RWPE2 (cell line): ENCODE measurements at regions not wholly inside any gene's neighbourhood (a gene's known extent, or its start where the extent isn't known, plus 50 kb on each side); places are given as distances from the start of the nearest gene placed in this dataset.

Source experiments
- ATAC-seq: fragments of 200-7000 bp; cut with Tn5 transposase; 3 replicates; pipeline ENCODE4 v1.9.1; 2021; ENCODE audit warnings: low read depth
- DNase-seq: peaks from one replicate; pipeline ENCODE4 v3.0.0-alpha.2; 2020; ENCODE audit warnings: low spot score
- H3K27ac ChIP-seq: fragments of 450-650 bp; 2 replicates; pipeline ENCODE4 v1.5.1; 2017; ENCODE audit warnings: mild to moderate bottlenecking; ENCODE audit not compliant: poor library complexity, severe bottlenecking
- H3K27me3 ChIP-seq: fragments of 250-450 bp; sonication (Bioruptor Pico); 2 replicates; pipeline ENCODE4 v1.5.1; 2021; ENCODE audit warnings: mild to moderate bottlenecking, moderate library complexity; ENCODE audit not compliant: insufficient read depth, poor library complexity, severe bottlenecking
- H3K36me3 ChIP-seq: fragments of 250-450 bp; sonication (Bioruptor Pico); 2 replicates; pipeline ENCODE4 v1.5.1; 2020; ENCODE audit warnings: low read depth, mild to moderate bottlenecking, moderate library complexity
- H3K4me1 ChIP-seq: fragments of 250-450 bp; sonication (Bioruptor Pico); 2 replicates; pipeline ENCODE4 v1.5.1; 2021; ENCODE audit warnings: mild to moderate bottlenecking, moderate library complexity; ENCODE audit not compliant: insufficient read depth, poor library complexity, severe bottlenecking
- H3K4me3 ChIP-seq: fragments of 250-450 bp; sonication (Bioruptor Pico); 2 replicates; pipeline ENCODE4 v1.5.1; 2021; ENCODE audit warnings: mild to moderate bottlenecking, moderate library complexity; ENCODE audit not compliant: severe bottlenecking
- H3K9me3 ChIP-seq: fragments of 250-450 bp; sonication (Bioruptor Pico); 2 replicates; pipeline ENCODE4 v1.5.1; 2021; ENCODE audit warnings: mild to moderate bottlenecking, moderate library complexity; ENCODE audit not compliant: severe bottlenecking
- TF ChIP-seq, protein P1 (sequence below): fragments of 450-650 bp; IDR thresholded peaks from one replicate; pipeline ENCODE4 v1.5.1; 2017; ENCODE audit warnings: mild to moderate bottlenecking, moderate library complexity; ENCODE audit not compliant: poor library complexity, severe bottlenecking

DNA sequence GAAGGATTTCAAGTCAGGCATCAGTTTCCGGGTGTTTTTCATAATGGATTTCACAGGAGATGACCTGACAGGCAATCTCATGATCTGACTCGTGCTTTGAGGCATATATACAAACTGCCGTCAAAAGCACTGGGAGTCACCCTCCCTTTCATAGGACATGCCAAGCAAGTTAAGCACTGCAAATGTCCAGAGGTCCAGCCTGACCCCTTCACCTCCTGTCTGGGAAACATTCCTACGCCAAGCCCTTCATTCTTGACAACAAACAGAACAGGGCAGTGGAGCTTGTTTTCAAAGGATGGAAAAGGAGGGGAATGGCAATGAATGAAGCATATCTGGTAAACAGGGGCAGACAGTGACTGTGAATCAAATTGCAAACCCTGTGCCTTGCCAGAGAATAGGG is 963.6 kb downstream of the BCL11A start:
- Histone ChIP-seq H3K27me3 (no peaks in the 10 kb centered on the region), H3K4me1 (no peaks in the 10 kb centered on the region), H3K36me3 (no peaks in the 10 kb centered on the region), H3K27ac (no peak overlapping the region), H3K4me3 (no peak overlapping the region), H3K9me3 (no peaks in the 10 kb centered on the region)
- ATAC-seq (no peak), DNase-seq (no peak)
- TF ChIP-seq, protein P1, sequence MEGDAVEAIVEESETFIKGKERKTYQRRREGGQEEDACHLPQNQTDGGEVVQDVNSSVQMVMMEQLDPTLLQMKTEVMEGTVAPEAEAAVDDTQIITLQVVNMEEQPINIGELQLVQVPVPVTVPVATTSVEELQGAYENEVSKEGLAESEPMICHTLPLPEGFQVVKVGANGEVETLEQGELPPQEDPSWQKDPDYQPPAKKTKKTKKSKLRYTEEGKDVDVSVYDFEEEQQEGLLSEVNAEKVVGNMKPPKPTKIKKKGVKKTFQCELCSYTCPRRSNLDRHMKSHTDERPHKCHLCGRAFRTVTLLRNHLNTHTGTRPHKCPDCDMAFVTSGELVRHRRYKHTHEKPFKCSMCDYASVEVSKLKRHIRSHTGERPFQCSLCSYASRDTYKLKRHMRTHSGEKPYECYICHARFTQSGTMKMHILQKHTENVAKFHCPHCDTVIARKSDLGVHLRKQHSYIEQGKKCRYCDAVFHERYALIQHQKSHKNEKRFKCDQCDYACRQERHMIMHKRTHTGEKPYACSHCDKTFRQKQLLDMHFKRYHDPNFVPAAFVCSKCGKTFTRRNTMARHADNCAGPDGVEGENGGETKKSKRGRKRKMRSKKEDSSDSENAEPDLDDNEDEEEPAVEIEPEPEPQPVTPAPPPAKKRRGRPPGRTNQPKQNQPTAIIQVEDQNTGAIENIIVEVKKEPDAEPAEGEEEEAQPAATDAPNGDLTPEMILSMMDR: no peak

DNA sequence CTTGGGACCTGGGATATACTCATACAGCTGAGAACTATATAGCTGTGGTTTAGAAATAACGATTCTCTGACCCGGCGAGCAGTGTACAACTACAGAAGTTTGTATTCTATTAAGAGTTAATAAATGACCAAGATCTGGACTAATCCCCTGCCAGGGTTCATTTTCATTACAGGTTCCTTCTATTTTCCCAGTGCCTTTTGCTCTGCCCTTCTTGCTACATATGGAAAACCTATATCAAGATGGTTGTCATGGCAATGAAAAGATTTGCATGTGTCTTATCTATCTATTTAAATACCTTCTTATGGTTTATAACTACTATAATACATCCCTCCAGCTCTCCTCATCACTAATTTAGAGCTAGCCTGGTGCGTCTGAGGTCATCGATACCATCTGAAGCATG is 965.2 kb downstream of the BCL11A start:
- ATAC-seq (no peak), DNase-seq (no peak)
- H3K27ac ChIP-seq: no peak overlapping the region
- H3K4me3 ChIP-seq: no peak overlapping the region
- no peaks in the 10 kb centered on the region for H3K9me3 ChIP-seq
- TF ChIP-seq, protein P1: no peak
- no peaks in the 10 kb centered on the region for H3K27me3 ChIP-seq
- no peaks in the 10 kb centered on the region for H3K36me3 ChIP-seq
- H3K4me1 ChIP-seq: no peaks in the 10 kb centered on the region

DNA sequence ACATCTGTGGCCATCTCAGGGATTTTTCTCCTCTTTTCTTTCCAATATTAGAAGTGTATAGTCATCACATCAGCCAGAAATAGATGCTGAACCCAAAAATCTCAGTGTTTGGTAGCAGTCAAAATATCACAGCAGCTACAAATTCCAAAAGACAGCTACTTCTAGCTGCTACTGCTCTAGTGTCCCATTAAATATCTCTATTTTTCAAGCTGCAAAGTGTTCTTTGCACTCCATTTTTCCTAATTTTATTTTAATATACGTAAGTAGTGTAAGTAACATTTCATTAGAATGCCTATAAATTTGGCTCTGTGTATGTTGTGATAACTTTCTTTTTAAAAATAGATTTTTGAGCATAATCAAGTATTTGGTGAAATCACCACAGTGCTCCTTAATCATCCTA is 967.3 kb downstream of the BCL11A start:
- no peaks in the 10 kb centered on the region for H3K9me3 ChIP-seq
- ATAC-seq: no peak
- no peak overlapping the region for H3K27ac ChIP-seq
- no peaks in the 10 kb centered on the region for H3K36me3 ChIP-seq
- TF ChIP-seq, protein P1: no peak
- H3K4me1 ChIP-seq: no peaks in the 10 kb centered on the region
- no peak overlapping the region for H3K4me3 ChIP-seq
- no peak for DNase-seq
- no peaks in the 10 kb centered on the region for H3K27me3 ChIP-seq

DNA sequence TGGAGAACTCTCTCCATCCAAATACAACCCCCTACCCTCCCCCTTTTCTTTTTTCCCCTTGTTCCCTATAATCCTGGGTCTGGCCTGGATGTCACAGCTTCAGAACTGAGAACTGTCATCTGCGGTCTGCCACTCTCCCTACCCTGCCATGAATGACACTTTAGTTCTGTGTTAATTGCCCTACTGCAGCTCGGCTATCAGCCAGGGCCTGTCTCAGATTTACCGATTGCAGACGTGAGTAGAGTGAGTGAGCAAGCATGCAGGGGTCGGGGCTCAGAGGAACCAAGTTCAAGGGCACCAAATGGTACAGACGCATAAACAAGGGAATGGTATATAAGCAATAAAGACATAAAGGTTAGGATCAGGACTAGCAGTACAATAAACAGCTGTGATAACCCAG is 967.8 kb downstream of the BCL11A start:
- no peak for DNase-seq
- no peaks in the 10 kb centered on the region for H3K4me1 ChIP-seq

DNA sequence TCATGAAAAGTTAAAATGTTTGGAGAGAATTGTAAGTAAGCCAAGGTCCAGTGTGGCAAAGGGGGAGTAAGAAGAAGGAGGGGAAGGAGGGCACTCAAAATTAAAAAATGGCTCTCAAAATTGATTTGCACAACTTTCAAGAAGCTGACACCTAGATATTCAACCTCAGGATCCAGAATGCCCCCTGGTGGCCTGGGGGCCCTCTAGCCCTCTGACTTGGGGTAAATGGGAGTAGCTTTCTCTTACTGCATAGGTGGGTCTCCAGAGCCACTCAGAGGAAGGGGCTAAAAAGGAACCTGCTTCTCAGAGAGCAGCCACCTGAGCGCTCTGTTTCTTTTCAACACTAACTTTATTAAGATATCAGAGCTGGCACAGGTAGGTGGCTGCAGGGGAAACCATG is 968.5 kb downstream of the BCL11A start:
- no peaks in the 10 kb centered on the region for H3K9me3 ChIP-seq
- H3K4me3 ChIP-seq: no peak overlapping the region
- no peak overlapping the region for H3K27ac ChIP-seq
- ATAC-seq (no peak), DNase-seq (no peak)
- no peaks in the 10 kb centered on the region for H3K36me3 ChIP-seq
- H3K4me1 ChIP-seq: no peaks in the 10 kb centered on the region
- TF ChIP-seq, protein P1: peak; percentile 31
- no peaks in the 10 kb centered on the region for H3K27me3 ChIP-seq

More for the DNA sequence above, 967.8 kb downstream of the BCL11A start:
- H3K27ac ChIP-seq: no peak overlapping the region
- ATAC-seq: no peak
- H3K36me3 ChIP-seq: no peaks in the 10 kb centered on the region
- no peaks in the 10 kb centered on the region for H3K9me3 ChIP-seq
- TF ChIP-seq, protein P1: no peak
- H3K4me3 ChIP-seq: no peak overlapping the region
- H3K27me3 ChIP-seq: no peaks in the 10 kb centered on the region
